ENCODE measurements at regions not wholly inside any gene's neighbourhood (a gene's known extent, or its start where the extent isn't known, plus 50 kb on each side); places are given as distances from the start of the nearest gene placed in this dataset.

- TF ChIP-seq CTCF (IDR thresholded peaks at IDR 0.05 in 4 of 5, conservative IDR thresholded peaks at IDR 0.05 in 1 of 5) (no peak), POLR2A (IDR thresholded peaks at IDR 0.05) (no peak)
These were observed 68.2 kb upstream of the TJP1 start for GRCh38 chr15:29890336-29891095.
